ENCODE measurements at regions not wholly inside any gene's neighbourhood (a gene's known extent, or its start where the extent isn't known, plus 50 kb on each side); places are given as distances from the start of the nearest gene placed in this dataset.
"Not testable (repeated sequence)": the region's sequence is repeated elsewhere in the genome, so short reads cannot be mapped to it uniquely, and the experiment has no call there.

DNA sequence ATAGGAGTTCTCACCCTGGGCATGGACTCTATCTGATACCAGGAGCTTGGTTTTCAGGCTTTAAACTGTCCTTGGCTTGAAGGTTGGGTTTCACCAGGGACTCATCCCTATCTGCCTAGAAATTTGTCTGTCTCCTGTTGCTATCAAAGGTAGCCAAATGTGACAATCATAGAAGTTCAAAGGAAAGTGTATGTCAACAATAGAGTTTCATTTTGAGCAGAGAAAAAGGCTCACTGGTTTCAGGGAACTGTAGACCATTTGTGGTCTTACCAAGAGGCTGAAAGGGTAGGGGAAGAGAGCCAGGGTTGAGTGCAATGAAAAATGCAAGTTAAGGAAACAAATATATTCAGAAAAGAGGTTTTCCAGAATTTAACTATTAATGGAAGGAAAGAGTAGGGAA lies 966.8 kb upstream of the CITED2 start:
- no peak for DNase-seq

- DNase-seq, result no peak
Measured at GRCh38 chr6:140340795-140341194, 966.3 kb upstream of the CITED2 start.

DNA sequence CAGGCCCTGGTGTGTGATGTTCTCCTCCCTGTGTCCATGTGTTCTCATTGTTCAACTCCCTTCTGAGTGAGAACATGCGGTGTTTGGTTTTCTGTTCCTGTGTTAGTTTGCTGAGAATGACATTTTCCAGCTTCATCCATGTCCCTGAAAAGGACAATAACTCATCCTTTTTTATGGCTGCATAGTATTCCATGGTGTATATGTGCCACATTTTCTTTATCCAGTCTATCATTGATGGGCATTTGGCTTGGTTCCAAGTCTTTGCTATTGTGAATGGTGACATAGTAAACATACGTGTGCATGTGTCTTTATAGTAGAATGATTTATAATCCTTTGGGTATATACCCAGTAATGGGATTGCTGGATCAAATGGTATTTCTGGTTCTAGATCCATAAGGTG lies 964.6 kb upstream of the CITED2 start:
- not testable (repeated sequence) for DNase-seq

- DNase-seq, result no peak
Measured at GRCh38 chr6:140321891-140322290, 947.4 kb upstream of the CITED2 start.

- DNase-seq, result no peak
Measured at GRCh38 chr6:140320081-140321080, 945.9 kb upstream of the CITED2 start.

GRCh38 chr6:140319209-140319608 lies 944.8 kb upstream of the CITED2 start:
- no peak for DNase-seq

GRCh38 chr6:140318408-140318807 lies 944.0 kb upstream of the CITED2 start:
- DNase-seq, result no peak

GRCh38 chr6:140317950-140318349 lies 943.5 kb upstream of the CITED2 start:
- DNase-seq, result no peak

DNA sequence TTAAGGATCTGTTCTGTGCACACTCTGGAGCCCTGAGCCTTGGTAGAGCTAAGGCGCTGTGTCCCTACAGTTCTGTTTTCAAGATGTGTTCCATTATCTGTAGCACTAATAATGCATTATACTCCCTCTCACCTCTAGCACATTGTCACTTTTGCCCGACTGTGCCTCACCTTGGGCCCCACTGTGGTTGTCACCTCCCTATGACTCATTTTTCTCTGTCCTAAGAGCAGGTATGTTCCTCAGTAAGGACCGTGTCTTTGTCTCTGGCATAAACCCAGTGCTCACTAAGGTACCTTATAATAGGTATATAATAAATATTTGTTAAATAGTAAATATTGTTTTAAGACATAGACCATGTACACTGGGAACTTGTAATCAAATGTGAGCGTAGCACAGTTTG lies 942.5 kb upstream of the CITED2 start:
- DNase-seq, result no peak

- DNase-seq, result no peak
Measured at GRCh38 chr6:140314682-140315081, 940.2 kb upstream of the CITED2 start.

DNA sequence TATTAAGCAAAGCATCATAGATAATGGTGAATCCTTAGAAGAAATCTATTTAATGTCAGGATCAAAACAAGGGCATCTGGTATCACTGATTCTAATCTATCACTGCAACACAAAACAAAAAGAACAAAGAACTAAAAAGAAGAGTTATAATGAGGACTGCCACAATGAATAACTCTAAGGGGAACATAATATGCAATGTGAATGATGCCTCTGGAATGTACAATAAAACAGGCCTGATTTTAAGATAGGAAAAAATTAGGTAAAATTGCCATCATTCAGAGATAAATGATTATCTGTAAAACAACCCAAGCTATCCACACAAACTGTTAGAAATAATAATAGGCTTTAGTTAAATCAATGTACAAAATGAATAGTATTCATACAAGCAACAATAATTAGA lies 936.7 kb upstream of the CITED2 start:
- DNase-seq, result no peak

GRCh38 chr6:140303218-140303949 lies 928.9 kb upstream of the CITED2 start:
- no peak for DNase-seq

DNA sequence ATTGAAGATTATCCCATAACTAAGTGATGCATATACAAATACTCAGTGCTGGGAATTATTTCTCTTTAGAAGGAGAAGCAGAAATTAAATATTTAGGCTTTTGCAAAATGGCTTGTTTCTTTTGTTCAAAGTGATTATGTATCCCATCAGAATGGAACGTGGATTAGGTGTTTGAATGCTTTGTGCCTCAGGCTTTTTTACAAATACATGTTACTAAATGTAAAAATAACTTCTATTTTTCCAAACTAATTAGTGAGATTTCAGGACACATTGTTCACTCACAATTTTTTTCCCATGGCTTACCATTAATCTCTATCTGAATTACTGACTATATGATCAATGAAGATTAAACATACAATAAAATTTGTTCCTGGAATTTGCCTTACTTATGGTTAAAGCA lies 925.9 kb upstream of the CITED2 start:
- no peak for DNase-seq

DNA sequence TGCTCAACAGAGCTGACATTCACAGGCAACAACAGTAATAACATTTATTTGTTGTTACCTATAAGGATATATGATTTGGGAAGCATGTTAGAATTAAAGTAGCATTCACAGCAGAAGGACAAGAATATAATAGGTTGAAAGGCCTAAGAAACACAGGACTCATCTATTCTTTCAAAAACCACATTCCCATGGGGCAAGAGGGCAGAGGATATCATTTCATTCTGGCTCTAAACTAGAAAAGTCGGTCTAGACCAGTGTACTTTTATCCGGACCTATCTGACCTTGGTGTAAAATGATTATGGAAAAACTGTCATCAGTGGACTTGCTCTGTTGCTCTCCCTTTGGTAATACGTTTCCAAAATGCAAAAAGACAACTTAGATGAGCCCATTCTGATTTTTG lies 914.7 kb upstream of the CITED2 start:
- DNase-seq, result no peak

DNA sequence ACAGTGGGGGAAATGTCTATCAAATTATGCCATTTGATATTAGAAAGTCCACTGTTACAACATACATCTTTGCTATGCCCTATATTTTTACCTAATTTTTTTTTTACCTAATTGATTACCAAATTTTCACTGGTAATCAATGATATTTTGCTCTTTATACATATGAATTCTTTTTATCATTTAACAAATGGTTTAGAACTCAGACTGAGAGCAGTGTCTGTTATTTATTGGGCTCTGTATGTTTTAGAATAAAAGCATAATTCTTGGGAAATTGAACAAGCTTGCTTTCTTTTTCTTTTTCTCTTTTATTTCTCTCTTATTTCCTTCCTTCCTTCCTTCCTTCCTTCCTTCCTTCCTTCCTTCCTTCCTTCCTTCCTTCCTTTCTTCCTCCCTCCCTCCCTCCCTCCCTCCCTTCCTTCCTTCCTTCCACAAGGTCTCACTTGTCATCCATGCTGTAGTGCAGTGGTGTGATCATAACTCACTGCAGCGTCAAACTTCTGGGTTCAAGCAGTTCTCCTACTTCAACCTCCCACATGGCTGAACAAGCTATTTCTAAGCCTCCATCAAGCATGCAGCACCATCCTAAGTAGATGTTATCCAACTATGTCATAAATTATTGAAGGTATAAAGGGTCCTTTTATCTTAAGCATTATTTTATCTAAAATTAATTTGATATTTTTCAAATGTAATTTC lies 911.7 kb upstream of the CITED2 start:
- no peak for DNase-seq

- no peak for DNase-seq
Measured at GRCh38 chr6:140285471-140285870, 911.0 kb upstream of the CITED2 start.

DNA sequence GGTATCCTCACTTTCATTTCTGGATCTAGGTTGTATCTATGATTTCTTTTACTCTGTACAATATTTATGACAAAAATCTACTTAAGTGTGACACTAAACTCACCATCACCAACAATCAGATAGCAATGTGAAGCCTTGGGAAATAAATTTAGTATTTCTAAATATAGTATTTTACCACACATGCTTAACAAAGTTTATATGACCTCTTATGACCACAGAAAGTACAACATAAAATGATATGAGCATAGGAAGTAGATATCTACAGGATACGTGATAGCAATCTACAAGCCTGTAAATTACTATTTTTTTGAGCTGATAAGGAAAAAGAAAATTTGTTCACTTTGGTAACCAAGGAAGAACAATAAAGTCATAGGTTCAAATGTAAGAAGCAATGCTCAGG lies 910.4 kb upstream of the CITED2 start:
- no peak for DNase-seq

DNA sequence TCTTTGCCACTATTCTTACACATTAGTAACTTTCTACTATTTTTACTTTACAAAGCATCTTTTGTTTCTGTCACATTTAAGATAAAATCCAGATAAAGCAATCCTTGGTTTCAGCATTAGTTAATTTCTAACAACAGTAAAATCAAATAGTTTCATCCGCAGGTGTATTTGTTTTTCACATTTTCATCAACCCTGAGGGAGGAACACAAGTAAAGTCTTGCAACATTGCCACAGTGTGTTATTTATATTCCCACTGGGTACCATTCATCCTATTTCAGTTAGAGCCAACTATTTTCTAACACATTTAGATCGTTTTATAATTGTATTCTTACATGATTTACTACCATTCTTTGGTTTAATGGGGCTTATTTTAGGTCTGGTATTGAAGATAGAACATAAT lies 908.7 kb upstream of the CITED2 start:
- DNase-seq, result no peak

- DNase-seq, result no peak
Measured at GRCh38 chr6:140281767-140282166, 907.3 kb upstream of the CITED2 start.

- DNase-seq, result no peak
Measured at GRCh38 chr6:140281236-140281635, 906.8 kb upstream of the CITED2 start.

DNA sequence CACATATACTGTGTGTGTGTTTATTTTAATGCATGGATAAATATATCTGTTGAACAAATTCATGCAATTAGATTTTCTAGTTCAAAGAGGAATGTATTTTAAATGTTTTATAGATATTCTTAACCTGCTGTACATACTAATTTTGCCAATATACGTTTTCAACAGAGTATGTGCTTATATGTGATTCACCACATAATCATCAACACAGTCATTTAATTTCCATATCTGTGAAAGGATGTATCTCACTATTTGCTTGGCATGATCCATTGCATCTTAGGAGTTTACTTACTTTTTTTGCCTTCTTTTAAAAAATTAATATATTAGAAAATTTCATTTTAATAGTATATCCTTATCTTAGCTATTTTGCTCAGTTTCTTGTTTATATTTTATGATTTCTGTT lies 902.3 kb upstream of the CITED2 start:
- no peak for DNase-seq

DNA sequence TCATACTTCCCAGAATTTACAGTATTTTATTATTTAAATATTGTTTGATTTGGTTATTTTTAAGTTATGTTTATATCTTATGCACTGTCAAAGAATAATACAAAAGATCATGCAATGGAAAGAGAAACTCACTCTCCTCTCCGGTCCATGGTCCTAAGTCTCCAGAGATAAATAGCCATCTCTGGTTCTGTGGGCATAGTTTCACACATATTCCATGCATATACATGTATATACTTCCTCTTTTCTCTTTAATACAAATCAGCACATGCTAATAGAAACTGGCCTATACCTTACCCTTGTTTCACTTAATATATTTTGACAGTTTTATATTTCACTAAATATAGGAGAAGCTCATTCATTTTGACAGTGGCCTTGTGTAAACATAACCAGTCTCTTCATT lies 901.7 kb upstream of the CITED2 start:
- DNase-seq, result no peak

DNA sequence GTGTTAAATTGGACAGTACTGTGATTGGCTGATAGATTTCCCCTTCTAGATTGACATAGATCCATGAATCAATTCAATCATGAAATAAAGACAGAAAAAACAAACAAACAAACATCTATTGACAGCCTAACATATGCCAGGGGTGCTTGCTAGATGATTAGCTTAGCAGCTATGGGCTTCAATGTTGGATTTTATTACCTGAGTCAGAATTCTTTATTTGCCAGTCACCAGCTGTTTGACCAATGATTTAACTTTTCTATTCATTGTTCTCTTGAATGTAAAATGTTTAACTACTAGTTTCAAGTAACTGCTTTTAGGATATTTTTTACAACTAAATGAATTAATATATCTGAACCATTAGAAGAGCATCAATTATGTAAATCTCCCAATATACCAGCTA lies 901.3 kb upstream of the CITED2 start:
- DNase-seq, result no peak

- no peak for DNase-seq
Measured at GRCh38 chr6:140274548-140274947, 900.1 kb upstream of the CITED2 start.

All from activated T-cell treated with anti-CD3 and anti-CD28 coated beads, Interleukin-2, amount 50 U/mL, for 48 hours (primary cell).